ENCODE measurements at regions not wholly inside any gene's neighbourhood (a gene's known extent, or its start where the extent isn't known, plus 50 kb on each side); places are given as distances from the start of the nearest gene placed in this dataset.

DNA sequence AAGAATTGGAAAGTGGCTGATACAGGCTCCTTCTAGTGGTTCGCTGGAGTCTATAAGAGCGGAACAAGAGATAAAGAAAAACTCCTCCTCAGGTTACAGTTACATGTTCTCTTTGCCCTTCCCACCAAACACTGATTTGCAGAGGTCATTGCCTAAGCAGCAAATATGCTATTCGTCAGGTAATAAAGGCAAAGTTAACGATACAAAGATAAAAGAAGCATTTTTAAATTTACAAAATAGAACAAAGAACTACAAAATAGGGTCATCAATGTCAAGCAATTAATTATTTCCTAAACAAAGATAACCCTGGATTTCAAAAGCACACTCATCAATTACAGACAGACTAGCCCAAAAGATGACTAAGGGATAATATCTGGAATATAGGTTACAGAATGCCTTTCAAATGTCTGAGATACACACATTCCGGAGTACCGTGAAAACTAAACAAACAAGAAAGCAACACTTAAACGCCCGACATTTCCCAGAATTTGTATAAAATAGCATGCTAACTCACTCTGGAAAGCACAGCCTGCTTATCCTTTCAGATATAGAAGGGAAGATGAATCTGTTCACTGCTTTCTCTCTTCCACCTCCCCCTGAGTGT is 186.4 kb downstream of the MREG start (continued):
- TF ChIP-seq, protein P1, sequence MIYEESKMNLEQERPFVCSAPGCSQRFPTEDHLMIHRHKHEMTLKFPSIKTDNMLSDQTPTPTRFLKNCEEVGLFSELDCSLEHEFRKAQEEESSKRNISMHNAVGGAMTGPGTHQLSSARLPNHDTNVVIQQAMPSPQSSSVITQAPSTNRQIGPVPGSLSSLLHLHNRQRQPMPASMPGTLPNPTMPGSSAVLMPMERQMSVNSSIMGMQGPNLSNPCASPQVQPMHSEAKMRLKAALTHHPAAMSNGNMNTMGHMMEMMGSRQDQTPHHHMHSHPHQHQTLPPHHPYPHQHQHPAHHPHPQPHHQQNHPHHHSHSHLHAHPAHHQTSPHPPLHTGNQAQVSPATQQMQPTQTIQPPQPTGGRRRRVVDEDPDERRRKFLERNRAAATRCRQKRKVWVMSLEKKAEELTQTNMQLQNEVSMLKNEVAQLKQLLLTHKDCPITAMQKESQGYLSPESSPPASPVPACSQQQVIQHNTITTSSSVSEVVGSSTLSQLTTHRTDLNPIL (CRISPR knock-in tag; IDR thresholded peaks at IDR 0.05) = no peak
- TF ChIP-seq TARDBP (IDR thresholded peaks at IDR 0.05) (no peak), C11orf30 (IDR thresholded peaks at IDR 0.05; ENCODE audit: low read depth) (peak; percentile 64), CTBP1 (IDR thresholded peaks at IDR 0.05; ENCODE audit: borderline replicate concordance) (0 out of 2 replicates have a peak, but pooled peaks have one; percentile 28), ZNF717 (CRISPR knock-in tag; IDR thresholded peaks at IDR 0.05) (no peak), PML (IDR thresholded peaks at IDR 0.05; ENCODE audit: low read length) (no peak), RAD21 (CRISPR knock-in tag; conservative IDR thresholded peaks at IDR 0.05 in 1 of 2, IDR thresholded peaks at IDR 0.05 in 1 of 2) (peak; percentile 25 to 34; a peak in 3 of 4 replicates), ZNF75A (CRISPR knock-in tag; IDR thresholded peaks at IDR 0.05) (no peak), HNRNPL (IDR thresholded peaks at IDR 0.05; ENCODE audit: low read depth, low read length) (no peak), ESRRA (IDR thresholded peaks at IDR 0.05; ENCODE audit: borderline replicate concordance, low read depth) (peak; percentile 78), SNRNP70 (optimal IDR thresholded peaks at IDR 0.05; ENCODE audit: low read depth, low read length) (no peak), TRIM28 (IDR thresholded peaks at IDR 0.05) (no peak)
- TF ChIP-seq, protein P2, sequence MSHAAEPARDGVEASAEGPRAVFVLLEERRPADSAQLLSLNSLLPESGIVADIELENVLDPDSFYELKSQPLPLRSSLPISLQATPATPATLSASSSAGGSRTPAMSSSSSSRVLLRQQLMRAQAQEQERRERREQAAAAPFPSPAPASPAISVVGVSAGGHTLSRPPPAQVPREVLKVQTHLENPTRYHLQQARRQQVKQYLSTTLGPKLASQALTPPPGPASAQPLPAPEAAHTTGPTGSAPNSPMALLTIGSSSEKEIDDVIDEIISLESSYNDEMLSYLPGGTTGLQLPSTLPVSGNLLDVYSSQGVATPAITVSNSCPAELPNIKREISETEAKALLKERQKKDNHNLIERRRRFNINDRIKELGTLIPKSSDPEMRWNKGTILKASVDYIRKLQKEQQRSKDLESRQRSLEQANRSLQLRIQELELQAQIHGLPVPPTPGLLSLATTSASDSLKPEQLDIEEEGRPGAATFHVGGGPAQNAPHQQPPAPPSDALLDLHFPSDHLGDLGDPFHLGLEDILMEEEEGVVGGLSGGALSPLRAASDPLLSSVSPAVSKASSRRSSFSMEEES (CRISPR knock-in tag; IDR thresholded peaks at IDR 0.05) = no peak
- TF ChIP-seq, protein P3, sequence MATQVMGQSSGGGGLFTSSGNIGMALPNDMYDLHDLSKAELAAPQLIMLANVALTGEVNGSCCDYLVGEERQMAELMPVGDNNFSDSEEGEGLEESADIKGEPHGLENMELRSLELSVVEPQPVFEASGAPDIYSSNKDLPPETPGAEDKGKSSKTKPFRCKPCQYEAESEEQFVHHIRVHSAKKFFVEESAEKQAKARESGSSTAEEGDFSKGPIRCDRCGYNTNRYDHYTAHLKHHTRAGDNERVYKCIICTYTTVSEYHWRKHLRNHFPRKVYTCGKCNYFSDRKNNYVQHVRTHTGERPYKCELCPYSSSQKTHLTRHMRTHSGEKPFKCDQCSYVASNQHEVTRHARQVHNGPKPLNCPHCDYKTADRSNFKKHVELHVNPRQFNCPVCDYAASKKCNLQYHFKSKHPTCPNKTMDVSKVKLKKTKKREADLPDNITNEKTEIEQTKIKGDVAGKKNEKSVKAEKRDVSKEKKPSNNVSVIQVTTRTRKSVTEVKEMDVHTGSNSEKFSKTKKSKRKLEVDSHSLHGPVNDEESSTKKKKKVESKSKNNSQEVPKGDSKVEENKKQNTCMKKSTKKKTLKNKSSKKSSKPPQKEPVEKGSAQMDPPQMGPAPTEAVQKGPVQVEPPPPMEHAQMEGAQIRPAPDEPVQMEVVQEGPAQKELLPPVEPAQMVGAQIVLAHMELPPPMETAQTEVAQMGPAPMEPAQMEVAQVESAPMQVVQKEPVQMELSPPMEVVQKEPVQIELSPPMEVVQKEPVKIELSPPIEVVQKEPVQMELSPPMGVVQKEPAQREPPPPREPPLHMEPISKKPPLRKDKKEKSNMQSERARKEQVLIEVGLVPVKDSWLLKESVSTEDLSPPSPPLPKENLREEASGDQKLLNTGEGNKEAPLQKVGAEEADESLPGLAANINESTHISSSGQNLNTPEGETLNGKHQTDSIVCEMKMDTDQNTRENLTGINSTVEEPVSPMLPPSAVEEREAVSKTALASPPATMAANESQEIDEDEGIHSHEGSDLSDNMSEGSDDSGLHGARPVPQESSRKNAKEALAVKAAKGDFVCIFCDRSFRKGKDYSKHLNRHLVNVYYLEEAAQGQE (IDR thresholded peaks at IDR 0.05; ENCODE audit: borderline replicate concordance) = peak; percentile 36; the same call in 1 of the 2 replicates
- TF ChIP-seq, protein P3 (CRISPR knock-in tag; IDR thresholded peaks at IDR 0.05; ENCODE audit: low read depth) = no peak
- TF ChIP-seq, protein P4, sequence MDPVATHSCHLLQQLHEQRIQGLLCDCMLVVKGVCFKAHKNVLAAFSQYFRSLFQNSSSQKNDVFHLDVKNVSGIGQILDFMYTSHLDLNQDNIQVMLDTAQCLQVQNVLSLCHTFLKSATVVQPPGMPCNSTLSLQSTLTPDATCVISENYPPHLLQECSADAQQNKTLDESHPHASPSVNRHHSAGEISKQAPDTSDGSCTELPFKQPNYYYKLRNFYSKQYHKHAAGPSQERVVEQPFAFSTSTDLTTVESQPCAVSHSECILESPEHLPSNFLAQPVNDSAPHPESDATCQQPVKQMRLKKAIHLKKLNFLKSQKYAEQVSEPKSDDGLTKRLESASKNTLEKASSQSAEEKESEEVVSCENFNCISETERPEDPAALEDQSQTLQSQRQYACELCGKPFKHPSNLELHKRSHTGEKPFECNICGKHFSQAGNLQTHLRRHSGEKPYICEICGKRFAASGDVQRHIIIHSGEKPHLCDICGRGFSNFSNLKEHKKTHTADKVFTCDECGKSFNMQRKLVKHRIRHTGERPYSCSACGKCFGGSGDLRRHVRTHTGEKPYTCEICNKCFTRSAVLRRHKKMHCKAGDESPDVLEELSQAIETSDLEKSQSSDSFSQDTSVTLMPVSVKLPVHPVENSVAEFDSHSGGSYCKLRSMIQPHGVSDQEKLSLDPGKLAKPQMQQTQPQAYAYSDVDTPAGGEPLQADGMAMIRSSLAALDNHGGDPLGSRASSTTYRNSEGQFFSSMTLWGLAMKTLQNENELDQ (CRISPR knock-in tag; IDR thresholded peaks at IDR 0.05; ENCODE audit: borderline replicate concordance) = no peak
